Upper lobe of right lung (tissue), 1 donor: ENCODE measurements at regions not wholly inside any gene's neighbourhood (a gene's known extent, or its start where the extent isn't known, plus 50 kb on each side); places are given as distances from the start of the nearest gene placed in this dataset.

Experiments used
- ATAC-seq: fragments of 200-7000 bp; cut with Tn5 transposase; one replicate; pipeline ENCODE4 v1.9.1; 2020; ENCODE audit warnings: mild to moderate bottlenecking, moderate library complexity
- DNase-seq: peaks from one replicate; pipeline ENCODE4 v3.0.0-alpha.2; 2020
- H3K27ac ChIP-seq: fragments of 200-600 bp; one replicate; pipeline ENCODE4 v1.8.0; 2022
- H3K27me3 ChIP-seq: fragments of 200-600 bp; one replicate; pipeline ENCODE4 v1.8.0; 2022; ENCODE audit warnings: mild to moderate bottlenecking
- H3K36me3 ChIP-seq: fragments of 200-600 bp; one replicate; pipeline ENCODE4 v1.8.0; 2022
- H3K4me1 ChIP-seq: fragments of 200-600 bp; one replicate; pipeline ENCODE4 v1.8.0; 2022
- H3K4me3 ChIP-seq: fragments of 200-600 bp; one replicate; pipeline ENCODE4 v1.8.0; 2022; ENCODE audit warnings: mild to moderate bottlenecking
- H3K9me3 ChIP-seq: fragments of 200-600 bp; one replicate; pipeline ENCODE4 v1.8.0; 2022
- intact Hi-C: fragments of 100-400 bp; cut with DNase I; formaldehyde crosslinking; loops from one replicate; pipeline ENCODE4 v1.11.0; 2022
- TF ChIP-seq, protein P1 (sequence below): fragments of 200-600 bp; IDR thresholded peaks from one replicate; pipeline ENCODE4 v1.8.0; 2022; ENCODE audit warnings: antibody characterized with exemption
- donor health status: DM: no; HTN: yes; CAD: no; lungs with severe emphysema.

DNA sequence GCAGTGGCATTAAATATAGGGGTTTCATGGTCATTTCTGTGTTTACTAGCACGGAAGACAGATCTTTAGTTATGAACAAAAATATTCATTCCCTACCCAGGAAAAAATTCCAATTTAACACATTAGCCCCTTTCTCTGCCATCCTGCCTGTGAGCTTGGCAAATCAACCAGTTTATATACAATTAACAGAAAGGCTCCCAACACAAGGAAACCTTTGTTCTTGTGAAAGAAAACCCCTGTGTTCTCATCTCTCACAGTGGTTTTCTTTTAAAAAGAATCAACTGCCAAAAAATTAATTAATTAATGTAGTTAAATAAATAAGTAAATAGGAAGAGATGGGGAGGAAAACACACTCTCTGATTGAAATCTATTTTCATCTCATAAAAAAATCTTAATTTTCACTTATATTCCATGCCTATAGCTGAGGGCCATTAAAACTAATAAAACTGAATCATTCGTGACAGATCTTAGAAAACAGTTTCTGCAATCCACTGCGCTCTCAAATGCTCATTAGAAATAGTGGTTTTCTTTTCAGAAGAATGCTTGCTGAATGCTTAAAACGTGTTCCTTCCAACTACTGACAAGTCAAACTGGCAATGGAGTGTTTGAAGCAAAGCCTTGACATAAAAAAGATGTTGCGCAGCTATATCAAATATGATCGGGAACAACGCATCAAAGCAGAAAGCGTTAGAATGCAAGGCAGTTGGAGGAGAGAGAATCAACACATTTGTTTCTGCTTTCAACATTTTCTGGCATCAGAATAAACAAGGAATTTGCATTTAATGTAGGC, 387.7 kb downstream of the TLR4 start:
- ATAC-seq (no peak), DNase-seq (no peak)
- no peaks in the 10 kb centered on the region for H3K27me3 ChIP-seq
- no peak overlapping the region for H3K4me3 ChIP-seq
- TF ChIP-seq, protein P1, sequence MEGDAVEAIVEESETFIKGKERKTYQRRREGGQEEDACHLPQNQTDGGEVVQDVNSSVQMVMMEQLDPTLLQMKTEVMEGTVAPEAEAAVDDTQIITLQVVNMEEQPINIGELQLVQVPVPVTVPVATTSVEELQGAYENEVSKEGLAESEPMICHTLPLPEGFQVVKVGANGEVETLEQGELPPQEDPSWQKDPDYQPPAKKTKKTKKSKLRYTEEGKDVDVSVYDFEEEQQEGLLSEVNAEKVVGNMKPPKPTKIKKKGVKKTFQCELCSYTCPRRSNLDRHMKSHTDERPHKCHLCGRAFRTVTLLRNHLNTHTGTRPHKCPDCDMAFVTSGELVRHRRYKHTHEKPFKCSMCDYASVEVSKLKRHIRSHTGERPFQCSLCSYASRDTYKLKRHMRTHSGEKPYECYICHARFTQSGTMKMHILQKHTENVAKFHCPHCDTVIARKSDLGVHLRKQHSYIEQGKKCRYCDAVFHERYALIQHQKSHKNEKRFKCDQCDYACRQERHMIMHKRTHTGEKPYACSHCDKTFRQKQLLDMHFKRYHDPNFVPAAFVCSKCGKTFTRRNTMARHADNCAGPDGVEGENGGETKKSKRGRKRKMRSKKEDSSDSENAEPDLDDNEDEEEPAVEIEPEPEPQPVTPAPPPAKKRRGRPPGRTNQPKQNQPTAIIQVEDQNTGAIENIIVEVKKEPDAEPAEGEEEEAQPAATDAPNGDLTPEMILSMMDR = no peak
- H3K27ac ChIP-seq = no peak overlapping the region
- H3K9me3 ChIP-seq = no peaks in the 10 kb centered on the region
- H3K36me3 ChIP-seq = no peaks in the 10 kb centered on the region
- no peaks in the 10 kb centered on the region for H3K4me1 ChIP-seq
- intact Hi-C loops = no loop called here

- no peaks in the 10 kb centered on the region for H3K4me1 ChIP-seq
- no peak overlapping the region for H3K27ac ChIP-seq
- H3K4me3 ChIP-seq = no peak overlapping the region
- ATAC-seq = no peak
- H3K36me3 ChIP-seq = no peaks in the 10 kb centered on the region
- no peaks in the 10 kb centered on the region for H3K9me3 ChIP-seq
- H3K27me3 ChIP-seq = no peaks in the 10 kb centered on the region
- TF ChIP-seq, protein P1 = no peak
- intact Hi-C loops = no loop called here
- no peak for DNase-seq
Observed at GRCh38 chr9:118094387-118094786, 390.2 kb downstream of the TLR4 start.

GRCh38 chr9:118100529-118101419, 396.6 kb downstream of the TLR4 start:
- H3K36me3 ChIP-seq = no peaks in the 10 kb centered on the region
- TF ChIP-seq, protein P1 = no peak
- ATAC-seq (no peak), DNase-seq (no peak)
- no peaks in the 10 kb centered on the region for H3K9me3 ChIP-seq
- intact Hi-C loops = no loop called here
- H3K27ac ChIP-seq = no peak overlapping the region
- H3K4me3 ChIP-seq = no peak overlapping the region
- no peaks in the 10 kb centered on the region for H3K4me1 ChIP-seq
- H3K27me3 ChIP-seq = no peaks in the 10 kb centered on the region

DNA sequence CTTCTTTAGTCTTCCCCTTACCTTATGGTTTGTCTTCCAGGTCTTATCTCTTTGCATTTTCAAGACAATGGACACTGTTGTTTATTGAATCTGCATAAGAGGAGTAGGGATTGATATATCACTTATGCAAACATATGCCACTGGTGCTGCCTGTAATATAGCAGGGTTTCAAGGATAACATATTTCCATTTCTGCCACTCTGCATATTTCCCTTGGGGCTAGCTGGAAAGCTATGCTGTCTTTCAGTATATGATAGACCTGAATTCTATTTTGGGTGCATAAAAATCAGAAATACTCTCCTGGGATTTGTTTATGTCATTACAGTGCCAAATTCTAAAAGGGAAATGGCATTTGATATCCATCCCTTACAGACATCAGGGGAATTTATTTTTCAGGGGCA, 400.2 kb downstream of the TLR4 start:
- intact Hi-C loops = no loop called here
- H3K4me3 ChIP-seq = no peak overlapping the region
- H3K36me3 ChIP-seq = no peaks in the 10 kb centered on the region
- ATAC-seq = no peak
- no peaks in the 10 kb centered on the region for H3K27me3 ChIP-seq
- H3K4me1 ChIP-seq = no peaks in the 10 kb centered on the region
- TF ChIP-seq, protein P1 = no peak
- no peaks in the 10 kb centered on the region for H3K9me3 ChIP-seq
- H3K27ac ChIP-seq = no peak overlapping the region
- DNase-seq = no peak

DNA sequence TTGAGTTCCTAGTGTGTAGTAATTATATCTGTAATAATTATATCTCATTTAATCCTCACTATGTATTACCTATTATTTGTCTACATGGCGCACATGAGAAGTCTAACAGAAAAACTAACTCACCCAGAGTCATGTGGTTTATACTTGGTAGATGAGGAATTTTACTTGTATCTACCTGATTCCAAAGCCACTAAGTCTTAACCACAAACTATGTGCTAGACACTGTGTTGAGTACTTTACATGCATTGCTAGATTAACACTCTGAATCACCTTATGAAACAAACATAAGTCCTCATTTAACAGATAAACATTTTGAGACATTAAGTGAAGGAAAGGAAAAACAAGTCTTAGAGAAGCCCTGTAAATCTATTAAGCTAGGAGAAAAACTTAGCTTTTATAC, 404.8 kb downstream of the TLR4 start:
- DNase-seq (no peak), ATAC-seq (no peak)
- no peaks in the 10 kb centered on the region for H3K36me3 ChIP-seq
- no peak overlapping the region for H3K27ac ChIP-seq
- no peaks in the 10 kb centered on the region for H3K9me3 ChIP-seq
- no peaks in the 10 kb centered on the region for H3K4me1 ChIP-seq
- no peaks in the 10 kb centered on the region for H3K27me3 ChIP-seq
- intact Hi-C loops = no loop called here
- TF ChIP-seq, protein P1 = no peak
- no peak overlapping the region for H3K4me3 ChIP-seq
